ENCODE measurements at regions not wholly inside any gene's neighbourhood (a gene's known extent, or its start where the extent isn't known, plus 50 kb on each side); places are given as distances from the start of the nearest gene placed in this dataset.

DNA sequence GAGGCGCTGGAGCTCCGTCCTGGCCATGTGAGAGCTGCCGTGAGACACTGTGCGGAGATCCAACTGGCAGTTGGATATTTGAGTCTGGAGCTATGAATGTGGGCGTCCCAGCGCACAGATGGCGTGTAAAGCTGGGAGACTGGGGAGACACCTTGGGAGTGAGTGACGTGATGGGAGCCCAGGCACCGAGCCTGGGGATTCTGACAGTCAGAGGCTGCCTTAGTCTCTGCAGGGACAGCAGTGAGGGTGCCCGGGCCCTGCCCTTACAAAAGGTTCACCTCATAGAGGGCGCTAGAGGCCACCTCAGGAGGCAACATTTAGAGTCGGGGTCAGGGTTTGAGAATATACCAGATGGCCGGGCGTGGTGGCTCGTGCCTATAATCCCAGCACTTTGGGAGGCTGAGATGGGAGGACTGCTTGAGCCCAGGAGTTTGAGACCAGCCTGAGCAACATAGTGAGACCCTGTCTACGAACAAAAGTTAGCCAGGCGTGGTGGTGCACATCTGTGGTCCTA lies 194.1 kb upstream of the GSE1 start:
- no peak for DNase-seq

DNA sequence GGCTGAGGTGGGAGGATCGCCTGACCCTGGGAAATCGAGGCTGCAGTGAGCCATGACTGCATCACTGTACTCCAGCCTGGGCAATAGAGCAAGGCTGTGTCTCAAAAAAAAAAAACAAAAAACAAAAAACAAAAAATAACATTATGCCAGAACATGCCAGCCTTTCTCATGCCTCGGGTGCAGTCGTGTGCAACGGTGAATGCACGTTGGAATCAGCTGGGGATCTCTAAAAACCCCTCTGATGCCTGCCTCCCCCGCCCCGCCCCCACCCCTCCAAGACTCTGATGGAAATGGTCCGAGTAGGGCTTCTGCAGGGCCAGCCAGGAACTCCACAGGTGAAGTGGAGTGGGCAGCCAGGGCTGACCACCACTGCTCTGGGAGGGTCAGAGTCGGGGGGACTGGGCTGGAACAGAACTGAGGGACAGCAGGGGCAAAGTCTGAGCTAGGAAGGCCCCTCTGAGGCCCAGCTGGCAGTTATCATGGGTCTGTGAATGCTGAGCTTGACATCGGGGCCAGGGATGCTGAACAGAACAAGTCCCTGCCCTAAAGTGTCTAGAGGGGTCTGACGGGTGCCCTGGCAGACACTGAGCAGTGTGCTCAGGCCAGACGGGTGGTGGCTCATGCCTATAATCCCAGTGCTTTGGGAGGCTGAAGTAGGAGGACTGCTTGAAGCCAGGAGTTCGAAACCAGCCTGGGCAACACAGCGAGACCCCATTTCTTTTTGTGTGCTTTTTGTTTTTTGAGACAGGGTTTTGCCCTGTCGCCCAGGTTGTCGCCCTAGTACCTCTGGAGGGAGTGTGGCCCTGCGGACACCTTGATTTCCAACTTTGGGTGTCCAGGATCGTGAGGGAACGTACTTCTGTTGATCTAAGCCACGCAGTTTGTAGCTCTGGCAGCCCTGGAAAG lies 193.4 kb upstream of the GSE1 start:
- DNase-seq: no peak

DNA sequence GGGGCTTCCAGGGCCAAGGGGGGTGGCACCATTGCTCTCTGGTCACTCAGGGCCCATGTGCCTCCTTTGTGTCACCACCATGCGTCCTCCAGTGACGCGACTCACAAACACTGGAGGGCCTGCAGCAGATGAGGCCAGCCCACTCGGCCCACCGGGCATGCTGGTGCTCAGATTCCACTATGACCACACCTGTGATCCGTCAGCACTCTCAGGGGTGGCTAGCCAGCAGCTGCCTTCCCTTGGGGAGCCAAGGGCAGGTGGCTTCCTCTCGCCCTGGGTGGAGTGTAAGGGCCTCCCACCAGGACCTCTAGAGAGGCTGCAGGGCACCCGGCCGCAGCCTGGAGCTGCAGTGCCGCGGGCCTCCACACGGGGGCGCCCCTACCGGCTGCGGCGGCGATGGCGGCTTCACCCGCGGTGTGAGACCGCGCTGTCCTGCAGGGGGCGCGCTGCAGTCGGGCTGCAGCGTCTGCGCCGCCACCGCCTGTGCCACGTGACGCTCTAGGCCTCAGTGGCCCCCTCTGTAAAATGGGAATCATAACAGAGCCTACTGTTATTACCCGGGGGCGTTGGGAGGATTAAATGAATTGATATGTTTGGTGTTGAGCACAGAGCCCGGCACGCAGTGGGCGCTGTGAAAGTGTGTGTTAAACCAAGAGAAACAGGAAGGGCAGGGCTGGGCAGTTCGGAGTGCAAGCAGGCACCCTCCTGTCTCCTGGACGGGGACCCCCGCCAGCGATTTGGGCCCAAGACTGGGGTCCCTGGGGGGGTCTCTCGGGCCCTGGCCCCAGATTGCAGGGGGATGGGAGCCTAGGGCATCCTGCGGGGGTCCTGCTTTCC lies 192.4 kb upstream of the GSE1 start:
- DNase-seq: peak in 1 of 56 donors; percentile 26

DNA sequence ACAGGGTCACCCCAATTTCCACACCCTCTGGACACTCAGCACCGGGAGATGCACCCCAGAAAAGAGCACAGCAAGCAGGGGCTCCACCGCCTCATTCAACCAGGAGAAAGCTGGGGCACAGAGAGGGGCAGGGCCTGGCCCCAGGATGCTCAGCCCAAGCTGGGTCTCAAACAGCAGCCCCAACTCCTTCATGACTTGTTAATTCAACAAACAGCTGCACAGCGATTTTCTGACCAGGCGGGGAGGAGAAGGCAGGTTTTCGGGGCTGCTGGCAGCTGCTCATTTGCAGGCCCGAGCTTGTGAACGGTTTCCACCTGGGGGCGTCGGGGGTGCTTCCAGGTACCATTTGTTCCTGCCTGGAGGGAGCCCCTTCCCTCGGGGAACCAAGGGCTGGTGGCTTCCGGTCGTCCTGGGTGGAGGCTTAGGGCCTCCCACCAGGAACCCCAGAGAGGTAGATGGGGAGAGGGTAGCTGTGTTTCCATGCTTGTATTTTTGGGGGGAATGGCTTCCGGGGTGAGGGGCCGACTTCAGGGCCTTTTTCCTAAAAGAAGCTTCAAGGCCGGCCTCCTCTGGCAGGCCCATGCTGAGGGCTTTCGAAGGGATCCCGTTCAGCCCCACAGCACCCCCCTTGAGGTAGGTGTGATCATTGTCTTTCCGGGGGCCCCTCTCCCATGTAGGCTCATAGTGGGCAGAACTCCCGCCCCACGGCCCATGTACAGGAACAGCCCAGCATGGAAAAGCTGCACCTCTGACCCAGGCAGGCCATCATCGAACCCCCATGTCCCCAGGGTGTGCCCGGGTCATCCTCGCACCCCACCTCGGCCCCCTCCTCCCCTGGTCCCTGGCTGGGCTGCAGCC lies 191.6 kb upstream of the GSE1 start:
- no peak for DNase-seq

DNA sequence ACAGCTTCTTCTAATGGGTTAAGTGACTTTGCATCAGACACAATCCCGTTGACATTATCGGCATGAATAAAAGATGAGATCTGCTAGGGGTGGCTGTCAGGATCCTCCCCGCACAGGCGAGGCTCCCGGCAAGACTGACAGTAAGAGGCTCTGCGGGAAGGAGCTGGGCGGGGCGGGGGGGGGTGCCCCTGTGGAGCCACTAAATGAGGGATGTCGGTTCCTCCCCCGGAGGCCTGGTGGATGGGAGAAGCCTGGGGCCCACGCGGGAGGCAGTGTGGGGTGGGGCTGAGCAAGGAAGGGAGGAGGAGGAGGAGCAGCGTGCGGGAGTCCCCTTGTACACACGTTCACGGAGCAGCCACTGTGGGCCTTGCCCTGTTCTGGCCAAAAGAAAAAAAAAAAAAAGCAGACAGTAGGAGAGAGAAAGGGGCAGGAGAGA lies 190.9 kb upstream of the GSE1 start:
- DNase-seq: peak in 33 of 56 donors; percentile 11 to 86 (median 48)

DNA sequence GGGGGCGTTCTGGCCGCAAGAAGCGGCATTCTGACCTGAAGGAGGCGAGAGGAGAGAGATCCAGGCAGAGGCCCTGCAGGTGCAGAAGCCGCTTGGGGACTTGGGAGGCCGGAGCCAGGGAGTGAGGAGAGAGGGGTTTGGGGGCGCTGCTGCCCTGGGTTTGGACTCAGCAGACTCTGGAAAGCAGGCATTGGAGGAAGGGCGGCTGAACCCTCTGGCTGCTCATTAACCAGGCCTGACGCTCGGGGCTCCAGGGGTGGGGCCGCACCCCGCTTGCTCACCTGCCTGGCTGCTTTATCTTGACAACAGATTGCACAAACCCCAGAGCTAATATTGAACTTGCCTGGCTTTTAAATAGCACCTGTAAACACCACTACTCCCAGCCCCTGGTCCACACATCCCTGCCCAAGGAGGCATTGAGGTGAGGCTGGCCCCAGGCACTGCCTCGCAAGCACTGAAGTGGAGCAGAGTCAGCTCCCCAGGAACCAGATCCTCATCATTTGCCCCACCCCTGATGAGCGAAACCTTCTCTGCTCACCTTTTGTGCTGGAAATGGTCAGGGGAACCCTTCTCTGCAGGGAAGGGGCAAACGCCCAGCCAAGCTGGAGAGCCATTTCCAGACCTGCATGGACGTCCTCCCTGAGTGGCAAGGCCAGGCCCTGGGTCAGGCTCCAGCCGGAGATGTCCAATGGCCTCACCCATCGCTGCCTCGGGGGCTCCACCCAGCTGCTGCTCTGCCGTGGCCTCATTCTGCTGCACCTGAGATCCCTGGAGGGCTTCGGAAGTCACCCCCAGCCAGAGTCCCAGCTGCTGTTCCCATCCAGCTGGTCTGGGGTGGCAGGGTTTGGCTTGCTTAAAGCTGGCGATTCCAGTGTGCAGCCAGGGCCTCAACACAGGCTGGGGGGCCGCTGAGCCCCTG lies 190.2 kb upstream of the GSE1 start:
- no peak for DNase-seq

DNA sequence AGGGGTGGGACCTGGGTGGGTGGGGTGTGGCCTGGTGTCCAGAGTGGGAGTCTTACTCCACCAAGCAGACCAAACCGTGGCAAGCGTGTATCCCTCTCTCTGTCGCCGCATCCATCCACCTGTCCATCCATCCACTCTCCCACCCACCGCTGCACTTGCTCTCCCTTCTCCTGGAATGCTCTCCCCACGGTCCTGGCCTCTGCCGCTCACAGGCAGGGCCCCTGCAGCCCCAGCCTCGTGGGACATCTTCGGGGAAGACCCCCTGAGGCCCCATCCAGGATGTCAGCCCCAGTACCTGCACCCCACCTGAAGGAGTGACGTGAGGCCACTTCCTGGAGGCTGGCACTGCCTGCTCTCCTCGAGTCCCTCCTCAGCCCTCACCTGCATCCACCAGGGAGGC lies 189.5 kb upstream of the GSE1 start:
- DNase-seq: no peak

DNA sequence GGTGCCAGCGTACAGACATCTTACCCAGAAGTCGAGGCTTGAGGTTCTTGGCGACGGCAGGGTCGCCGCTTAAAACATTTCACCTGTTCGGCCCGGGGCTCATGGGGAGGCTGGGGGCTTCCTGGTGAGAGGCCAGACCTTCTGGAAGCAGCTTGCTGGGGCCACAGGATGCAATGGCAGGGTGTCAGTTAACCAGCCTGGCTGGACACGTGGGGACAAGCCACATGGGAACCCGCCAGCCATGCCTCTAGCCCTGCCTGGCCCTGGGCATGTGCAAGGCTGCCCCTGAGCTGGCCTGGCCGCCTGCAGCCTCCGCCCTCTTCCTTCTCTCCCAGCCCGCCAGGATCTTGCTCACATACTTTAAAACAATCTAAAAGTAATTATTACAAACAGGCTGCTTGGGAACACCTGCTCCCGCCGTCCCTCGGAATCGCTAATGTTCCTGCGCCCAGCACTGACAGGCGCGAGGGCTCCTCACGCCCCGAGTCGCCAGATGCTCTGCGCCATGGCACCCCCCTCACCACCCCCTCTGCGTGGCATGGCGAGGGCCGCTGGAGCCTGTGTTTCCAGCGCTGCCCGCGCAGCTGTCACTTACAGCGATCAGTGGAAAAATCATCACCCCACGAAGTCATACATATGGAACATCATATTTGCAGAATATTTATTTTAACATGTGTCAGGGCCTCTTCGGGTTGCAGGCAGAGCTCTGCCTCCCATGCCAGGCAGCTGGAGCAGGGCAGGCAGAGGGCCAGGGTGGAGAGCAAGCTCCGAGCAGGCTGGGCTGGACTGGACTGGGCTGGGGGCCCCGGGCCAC lies 188.7 kb upstream of the GSE1 start:
- peak in 4 of 56 donors; percentile 31 to 49 (median 36) for DNase-seq

DNA sequence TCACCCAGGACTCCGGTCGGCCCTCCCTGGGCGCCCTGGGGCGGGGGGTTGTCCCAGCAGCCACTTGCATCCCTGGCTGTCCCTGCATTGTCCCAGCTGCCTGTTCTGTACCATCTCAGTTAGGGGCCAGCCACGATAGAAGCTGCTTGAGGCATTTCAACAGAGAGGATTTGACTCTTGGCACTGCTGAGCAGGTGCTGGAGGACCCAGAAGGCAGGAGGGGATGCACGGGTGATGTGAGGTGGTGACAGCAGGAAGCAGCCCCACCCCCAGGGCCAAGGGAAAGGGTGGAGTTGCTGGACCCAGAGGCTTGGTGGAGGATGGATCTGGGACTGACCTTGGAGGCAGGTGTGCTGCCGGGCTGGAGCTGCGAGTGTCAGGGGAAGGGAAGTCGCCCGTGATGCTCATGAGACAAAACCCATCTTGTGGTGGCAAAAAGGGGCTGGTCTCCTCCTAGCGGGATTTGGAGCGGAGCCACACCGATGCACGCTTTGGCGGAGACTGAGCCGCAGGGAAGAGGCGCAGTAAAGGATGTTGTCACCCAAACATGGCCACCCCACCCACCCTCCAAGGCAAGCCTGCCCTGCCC lies 188.0 kb upstream of the GSE1 start:
- peak in 2 of 56 donors; percentile 19 to 22 for DNase-seq

DNA sequence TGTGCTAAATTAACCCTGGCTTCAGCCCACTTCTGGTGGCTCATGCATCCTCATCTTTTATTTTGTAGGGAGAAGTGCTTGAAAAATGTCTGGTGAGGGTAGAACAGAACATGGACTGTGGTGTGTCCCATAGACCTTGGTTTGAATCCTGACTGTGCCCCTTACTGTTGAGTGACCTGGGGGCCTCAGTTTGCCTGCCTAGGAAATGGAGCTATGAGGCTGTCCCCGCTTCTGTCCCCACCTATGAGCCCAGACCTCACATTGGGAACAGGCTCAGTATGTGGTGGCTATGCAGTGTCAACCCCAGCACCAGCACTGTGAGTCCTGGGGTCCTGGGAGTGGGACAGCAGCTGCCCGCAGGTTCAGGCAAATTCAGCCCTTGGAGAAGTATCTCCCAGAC lies 186.3 kb upstream of the GSE1 start:
- DNase-seq: no peak

DNA sequence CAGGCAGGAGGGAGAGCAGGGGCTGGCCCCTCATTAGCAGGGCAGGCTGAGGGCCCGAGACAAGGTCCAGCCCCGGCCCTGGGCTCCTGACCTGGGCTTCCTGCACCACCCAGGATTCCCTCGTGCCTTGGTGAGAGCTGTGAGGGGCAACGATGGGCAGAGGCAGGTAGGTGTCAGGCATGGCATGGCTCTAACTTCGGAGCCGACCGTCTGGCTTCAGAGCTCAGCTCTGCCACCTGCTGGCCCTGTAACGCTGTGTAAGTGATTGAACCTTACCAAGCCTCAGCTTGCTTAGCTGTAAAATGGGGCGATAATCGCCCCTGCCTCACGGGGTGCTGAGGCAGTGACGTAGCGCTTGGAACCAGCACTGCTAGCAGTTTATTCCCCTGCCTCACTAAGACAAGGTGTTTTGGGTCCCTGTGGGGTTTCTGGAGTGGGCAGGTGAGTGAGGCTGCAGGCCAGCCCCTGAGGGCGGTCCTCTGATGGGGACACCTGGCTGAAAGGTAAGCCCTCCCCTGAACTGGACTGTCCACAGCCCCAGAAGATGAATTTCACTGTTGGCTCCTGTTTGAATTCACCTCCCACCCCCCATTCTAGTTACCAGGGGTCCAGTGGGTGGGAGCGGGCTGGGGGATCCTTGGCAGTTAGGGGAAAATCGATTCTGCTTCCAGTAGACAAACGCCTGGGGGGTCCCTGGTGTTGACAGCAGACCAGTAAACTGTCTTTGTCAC lies 184.8 kb upstream of the GSE1 start:
- peak in 4 of 56 donors; percentile 17 to 38 (median 24) for DNase-seq

DNA sequence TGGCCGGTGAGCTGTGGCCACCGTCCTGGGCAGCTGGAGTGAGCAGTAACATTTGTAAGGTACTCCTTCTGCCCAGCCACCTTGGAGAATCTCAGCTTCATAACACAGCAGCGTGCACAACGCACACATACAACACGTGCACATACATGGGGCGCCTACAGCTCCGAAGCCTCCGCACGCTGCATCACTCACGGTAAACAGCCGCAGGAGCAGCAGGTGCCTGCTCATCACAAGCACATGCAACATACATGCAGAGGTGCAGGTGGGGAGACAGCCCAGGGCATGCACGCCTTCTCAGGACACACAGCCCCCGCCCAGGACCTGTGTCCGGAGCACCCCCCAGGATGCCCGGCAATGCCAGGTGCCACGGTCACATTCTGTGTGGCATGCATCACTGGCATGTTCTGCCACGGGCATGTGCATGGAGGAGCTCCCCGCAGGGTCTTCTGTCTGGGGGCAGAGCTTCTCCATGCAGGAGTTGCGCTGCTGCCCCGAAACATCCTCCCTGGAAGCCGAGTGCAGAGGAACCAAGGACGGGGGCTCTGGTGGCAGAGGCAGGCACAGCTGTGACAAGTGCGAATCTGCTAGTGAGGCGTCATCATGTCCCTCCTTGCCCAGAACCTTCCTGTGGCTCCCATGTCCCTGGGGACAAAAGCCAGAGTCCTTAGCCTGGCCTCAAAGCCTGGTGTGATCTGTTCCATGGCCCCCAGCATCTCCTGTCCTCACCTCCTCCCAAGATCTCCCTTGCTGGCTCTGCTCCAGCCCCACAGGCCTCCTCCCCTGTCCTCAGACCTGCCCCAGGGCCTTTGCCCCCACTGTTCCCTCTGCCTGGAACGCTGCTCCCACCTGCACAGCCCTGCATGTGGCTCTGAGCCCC lies 184.0 kb upstream of the GSE1 start:
- DNase-seq: no peak

DNA sequence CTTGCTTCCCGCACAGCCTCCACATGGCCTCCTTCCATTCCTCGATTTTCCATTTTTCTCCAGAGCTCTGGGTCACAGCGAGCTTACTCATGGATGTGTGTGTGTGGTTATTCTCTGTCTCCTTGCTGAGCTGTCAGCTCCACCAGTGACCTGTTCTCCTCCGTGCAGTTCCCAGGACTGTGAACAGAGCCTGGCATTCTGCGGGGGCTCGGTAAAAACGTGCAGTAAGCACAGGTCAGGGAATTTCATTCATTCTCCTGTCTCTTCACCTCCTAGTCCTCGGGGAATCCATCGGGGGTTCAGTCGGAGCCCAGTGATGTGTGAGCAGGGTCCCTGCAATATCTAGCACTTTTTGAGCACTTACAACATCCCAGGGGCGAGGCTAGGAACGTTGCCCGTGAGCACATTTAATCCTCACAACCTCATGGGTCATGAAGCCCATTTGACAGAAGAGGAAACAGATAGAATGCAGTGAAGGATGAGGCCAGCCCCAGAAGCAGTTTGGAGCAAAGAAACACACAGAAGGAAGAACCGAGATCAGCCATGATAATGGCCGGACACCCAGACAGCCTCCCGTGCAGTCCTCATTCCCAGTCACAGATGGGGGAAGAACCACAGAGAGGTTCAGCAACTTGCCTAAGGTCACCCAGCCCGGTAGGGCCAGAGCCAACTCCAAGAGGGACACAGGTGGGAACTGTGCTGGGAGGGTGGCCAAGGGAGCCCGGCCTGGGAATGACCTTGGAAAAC lies 183.2 kb upstream of the GSE1 start:
- no peak for DNase-seq

DNA sequence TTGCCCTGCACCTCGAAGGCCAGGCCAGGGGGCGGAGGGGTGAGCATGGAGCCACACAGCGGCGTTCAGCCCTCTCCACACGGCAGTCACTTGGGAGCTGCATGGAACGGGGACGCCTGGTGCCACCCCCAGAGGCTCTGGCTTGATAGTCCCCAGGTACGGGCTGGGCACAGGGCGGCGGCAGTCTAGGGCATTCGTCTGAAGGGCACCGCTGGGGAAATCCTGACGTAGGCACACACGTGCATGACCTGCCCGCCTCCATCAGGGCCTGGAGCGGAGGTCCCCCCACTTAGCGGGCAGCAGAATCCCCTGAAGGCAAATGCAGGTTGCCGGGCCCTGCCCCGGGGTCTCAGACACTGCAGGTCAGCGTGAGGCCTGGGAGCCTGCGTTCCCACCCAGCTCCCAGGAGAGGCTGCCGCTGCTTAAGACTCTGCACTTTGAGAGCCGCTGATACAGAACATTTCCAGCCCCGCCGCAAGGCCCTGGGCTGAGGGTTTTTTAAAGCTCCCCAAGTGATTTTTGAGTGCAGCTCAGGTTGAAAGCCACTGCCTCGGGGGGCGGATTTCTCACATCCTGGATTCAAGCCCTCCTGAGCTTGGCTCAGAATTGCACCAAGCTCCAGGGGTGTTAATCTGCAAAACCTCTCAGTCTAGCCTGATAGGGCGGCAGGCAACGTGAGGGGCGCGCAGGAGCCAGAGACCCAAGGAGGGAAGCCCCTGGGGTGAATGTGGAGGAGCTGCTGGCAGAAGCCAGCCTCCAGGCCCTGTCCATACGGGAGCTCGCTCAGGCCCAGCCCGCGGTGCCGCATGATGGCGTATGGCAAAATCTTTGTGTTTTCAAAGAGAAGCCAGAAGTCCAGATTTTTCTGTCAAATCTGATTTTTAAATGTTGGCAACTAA lies 182.3 kb upstream of the GSE1 start:
- no peak for DNase-seq
